PC-9 (cell line): ENCODE measurements at regions not wholly inside any gene's neighbourhood (a gene's known extent, or its start where the extent isn't known, plus 50 kb on each side); places are given as distances from the start of the nearest gene placed in this dataset.

Experiments used
- EZH2 ChIP-seq: fragments of 200-600 bp; sonication (generic); IDR thresholded peaks from 2 replicates; pipeline ENCODE4 v1.8.0; 2017; ENCODE audit warnings: antibody characterized with exemption, low read depth
- TF ChIP-seq, protein P1 (sequence below): fragments of 200-600 bp; sonication (generic); conservative IDR thresholded peaks from 2 replicates; pipeline ENCODE4 v1.6.1; 2017; ENCODE audit warnings: mixed run types, antibody characterized with exemption, mild to moderate bottlenecking, moderate library complexity

DNA sequence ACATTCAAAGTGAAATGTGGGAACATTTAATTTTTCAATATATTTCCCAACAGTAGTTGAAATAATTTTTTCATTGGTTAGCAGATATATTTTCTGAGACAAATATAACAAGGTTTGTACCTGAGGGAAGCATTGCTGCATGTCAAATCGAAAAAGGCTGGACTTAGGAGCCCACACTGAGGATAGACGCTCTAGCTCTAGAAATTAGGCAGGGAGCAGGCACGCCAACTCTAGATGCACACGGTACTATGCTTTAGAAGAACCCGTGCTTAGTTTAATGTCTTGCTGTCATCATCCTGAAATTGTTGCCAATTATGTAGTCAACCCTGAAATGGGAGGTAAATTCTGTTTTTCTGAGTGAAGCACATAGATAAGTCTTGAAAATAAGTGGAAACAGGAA lies 731.1 kb upstream of the ZNF804A start:
- TF ChIP-seq, protein P1, sequence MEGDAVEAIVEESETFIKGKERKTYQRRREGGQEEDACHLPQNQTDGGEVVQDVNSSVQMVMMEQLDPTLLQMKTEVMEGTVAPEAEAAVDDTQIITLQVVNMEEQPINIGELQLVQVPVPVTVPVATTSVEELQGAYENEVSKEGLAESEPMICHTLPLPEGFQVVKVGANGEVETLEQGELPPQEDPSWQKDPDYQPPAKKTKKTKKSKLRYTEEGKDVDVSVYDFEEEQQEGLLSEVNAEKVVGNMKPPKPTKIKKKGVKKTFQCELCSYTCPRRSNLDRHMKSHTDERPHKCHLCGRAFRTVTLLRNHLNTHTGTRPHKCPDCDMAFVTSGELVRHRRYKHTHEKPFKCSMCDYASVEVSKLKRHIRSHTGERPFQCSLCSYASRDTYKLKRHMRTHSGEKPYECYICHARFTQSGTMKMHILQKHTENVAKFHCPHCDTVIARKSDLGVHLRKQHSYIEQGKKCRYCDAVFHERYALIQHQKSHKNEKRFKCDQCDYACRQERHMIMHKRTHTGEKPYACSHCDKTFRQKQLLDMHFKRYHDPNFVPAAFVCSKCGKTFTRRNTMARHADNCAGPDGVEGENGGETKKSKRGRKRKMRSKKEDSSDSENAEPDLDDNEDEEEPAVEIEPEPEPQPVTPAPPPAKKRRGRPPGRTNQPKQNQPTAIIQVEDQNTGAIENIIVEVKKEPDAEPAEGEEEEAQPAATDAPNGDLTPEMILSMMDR: no peak
- no peak for TF ChIP-seq EZH2
